ENCODE measurements at regions not wholly inside any gene's neighbourhood (a gene's known extent, or its start where the extent isn't known, plus 50 kb on each side); places are given as distances from the start of the nearest gene placed in this dataset.
A peak's percentile ranks its signal among the peaks of the same experiment; 100 is the strongest.

- no peak for DNase-seq
Measured at GRCh38 chr9:81480828-81481604, 208.3 kb downstream of the TLE1 start.

- DNase-seq, result no peak
Measured at GRCh38 chr9:81479573-81479972, 209.8 kb downstream of the TLE1 start.

GRCh38 chr9:81477669-81478068, 211.7 kb downstream of the TLE1 start:
- DNase-seq, result no peak

- DNase-seq, result no peak
Measured at GRCh38 chr9:81476813-81477490, 212.4 kb downstream of the TLE1 start.

GRCh38 chr9:81474792-81475191, 214.6 kb downstream of the TLE1 start:
- no peak for DNase-seq

GRCh38 chr9:81474125-81474524, 215.2 kb downstream of the TLE1 start:
- no peak for DNase-seq

GRCh38 chr9:81473708-81474107, 215.6 kb downstream of the TLE1 start:
- DNase-seq, result no peak

GRCh38 chr9:81473206-81473605, 216.1 kb downstream of the TLE1 start:
- DNase-seq, result no peak

- no peak for DNase-seq
Measured at GRCh38 chr9:81472701-81473100, 216.6 kb downstream of the TLE1 start.

- no peak for DNase-seq
Measured at GRCh38 chr9:81470864-81471263, 218.5 kb downstream of the TLE1 start.

- DNase-seq, result no peak
Measured at GRCh38 chr9:81468084-81468595, 221.2 kb downstream of the TLE1 start.

- no peak for DNase-seq
Measured at GRCh38 chr9:81466981-81467380, 222.4 kb downstream of the TLE1 start.

GRCh38 chr9:81465468-81466011, 223.8 kb downstream of the TLE1 start:
- no peak for DNase-seq

- DNase-seq, result no peak
Measured at GRCh38 chr9:81462801-81463200, 226.5 kb downstream of the TLE1 start.

GRCh38 chr9:81461196-81461595, 228.2 kb downstream of the TLE1 start:
- no peak for DNase-seq

- no peak for DNase-seq
Measured at GRCh38 chr9:81460693-81461092, 228.7 kb downstream of the TLE1 start.

GRCh38 chr9:81459591-81459990, 229.8 kb downstream of the TLE1 start:
- DNase-seq, result no peak

- DNase-seq, result peak; percentile 2
Measured at GRCh38 chr9:81456431-81457006, 232.8 kb downstream of the TLE1 start.

GRCh38 chr9:81455462-81456219, 233.7 kb downstream of the TLE1 start:
- peak; percentile 47 for DNase-seq

GRCh38 chr9:81445331-81445921, 243.9 kb downstream of the TLE1 start:
- DNase-seq, result no peak

- DNase-seq, result no peak
Measured at GRCh38 chr9:81431641-81432040, 257.7 kb downstream of the TLE1 start.

- DNase-seq, result no peak
Measured at GRCh38 chr9:81430727-81431126, 258.6 kb downstream of the TLE1 start.
